ACC112 (cell line): ENCODE measurements at regions not wholly inside any gene's neighbourhood (a gene's known extent, or its start where the extent isn't known, plus 50 kb on each side); places are given as distances from the start of the nearest gene placed in this dataset.
"Not testable (repeated sequence)": the region's sequence is repeated elsewhere in the genome, so short reads cannot be mapped to it uniquely, and the experiment has no call there.

Experiments used
- H2AFZ ChIP-seq: fragments of 200-600 bp; sonication (generic); one replicate; pipeline ENCODE4 v1.6.0; 2017; ENCODE audit warnings: antibody characterized with exemption, low read length; ENCODE audit not compliant: unreplicated experiment
- H3K27ac ChIP-seq: fragments of 200-600 bp; sonication (generic); 2 replicates; pipeline ENCODE4 v1.5.1; 2014; ENCODE audit warnings: low read depth, mild to moderate bottlenecking, antibody characterized with exemption, low read length, moderate library complexity
- H3K27me3 ChIP-seq: fragments of 200-600 bp; sonication (generic); 2 replicates; pipeline ENCODE4 v1.6.1; 2014; ENCODE audit warnings: mild to moderate bottlenecking, antibody characterized with exemption, low read length, moderate library complexity, mixed read lengths; ENCODE audit not compliant: insufficient read depth
- H3K36me3 ChIP-seq: fragments of 200-600 bp; sonication (generic); 2 replicates; pipeline ENCODE4 v1.6.1; 2016; ENCODE audit warnings: mild to moderate bottlenecking, antibody characterized with exemption, low read length, moderate library complexity, mixed read lengths; ENCODE audit not compliant: insufficient read depth
- H3K4me1 ChIP-seq: fragments of 200-600 bp; sonication (generic); one replicate; pipeline ENCODE4 v1.6.1; 2016; ENCODE audit warnings: low read length, mixed read lengths; ENCODE audit not compliant: insufficient read depth, unreplicated experiment, control insufficient read depth
- H3K4me3 ChIP-seq: fragments of 200-600 bp; sonication (generic); 2 replicates; pipeline ENCODE4 v1.5.1; 2014; ENCODE audit warnings: mild to moderate bottlenecking, low read depth, low read length
- H3K79me2 ChIP-seq: fragments of 200-600 bp; sonication (generic); one replicate; pipeline ENCODE4 v1.6.0; 2016; ENCODE audit warnings: low read length; ENCODE audit not compliant: control insufficient read depth, unreplicated experiment, insufficient read depth

- Histone ChIP-seq H3K36me3 (no peaks in the 10 kb centered on the region), H2AFZ (no peak overlapping the region), H3K4me1 (no peaks in the 10 kb centered on the region), H3K27me3 (peaks cover 83% of the 10 kb centered on the region), H3K4me3 (no peak overlapping the region), H3K27ac (no peak overlapping the region), H3K79me2 (no peaks in the 10 kb centered on the region)
Observed at GRCh38 chr3:124043023-124043422, 51.1 kb upstream of the ROPN1 start.

GRCh38 chr3:124044956-124045355 is 53.0 kb upstream of the ROPN1 start:
- Histone ChIP-seq H3K79me2 (no peaks in the 10 kb centered on the region), H3K27ac (no peak overlapping the region), H3K4me3 (no peak overlapping the region), H2AFZ (no peak overlapping the region), H3K27me3 (peaks cover 77% of the 10 kb centered on the region), H3K4me1 (no peaks in the 10 kb centered on the region), H3K36me3 (no peaks in the 10 kb centered on the region)

GRCh38 chr3:124048967-124049798 is 57.3 kb upstream of the ROPN1 start:
- H2AFZ ChIP-seq = no peak overlapping the region
- no peak overlapping the region for H3K27ac ChIP-seq
- H3K4me1 ChIP-seq = no peaks in the 10 kb centered on the region
- peaks cover 75% of the 10 kb centered on the region for H3K27me3 ChIP-seq
- no peak overlapping the region for H3K4me3 ChIP-seq
- H3K79me2 ChIP-seq = no peaks in the 10 kb centered on the region
- no peaks in the 10 kb centered on the region for H3K36me3 ChIP-seq

- H3K36me3 ChIP-seq = no peaks in the 10 kb centered on the region
- H3K4me1 ChIP-seq = no peaks in the 10 kb centered on the region
- peaks cover 83% of the 10 kb centered on the region for H3K27me3 ChIP-seq
- no peaks in the 10 kb centered on the region for H3K79me2 ChIP-seq
- H3K27ac ChIP-seq = no peak overlapping the region
- H3K4me3 ChIP-seq = no peak overlapping the region
- H2AFZ ChIP-seq = no peak overlapping the region
Observed at GRCh38 chr3:124051636-124052035, 59.7 kb upstream of the ROPN1 start.

- peaks cover 89% of the 10 kb centered on the region for H3K27me3 ChIP-seq
- no peak overlapping the region for H2AFZ ChIP-seq
Observed at GRCh38 chr3:124053871-124054270, 61.9 kb upstream of the ROPN1 start.

GRCh38 chr3:124056846-124057245 is 64.9 kb upstream of the ROPN1 start:
- Histone ChIP-seq H3K27ac (no peak overlapping the region), H3K79me2 (no peaks in the 10 kb centered on the region), H3K4me1 (no peaks in the 10 kb centered on the region), H3K4me3 (no peak overlapping the region), H2AFZ (no peak overlapping the region), H3K27me3 (peaks cover 90% of the 10 kb centered on the region), H3K36me3 (no peaks in the 10 kb centered on the region)

More at GRCh38 chr3:124053871-124054270, 61.9 kb upstream of the ROPN1 start:
- no peak overlapping the region for H3K4me3 ChIP-seq
- no peak overlapping the region for H3K27ac ChIP-seq
- H3K36me3 ChIP-seq = no peaks in the 10 kb centered on the region
- H3K79me2 ChIP-seq = no peaks in the 10 kb centered on the region
- H3K4me1 ChIP-seq = no peaks in the 10 kb centered on the region

GRCh38 chr3:124057420-124057819 is 65.5 kb upstream of the ROPN1 start:
- H3K79me2 ChIP-seq = no peaks in the 10 kb centered on the region
- H3K36me3 ChIP-seq = no peaks in the 10 kb centered on the region
- no peak overlapping the region for H2AFZ ChIP-seq
- H3K27ac ChIP-seq = no peak overlapping the region
- no peaks in the 10 kb centered on the region for H3K4me1 ChIP-seq
- peaks cover 90% of the 10 kb centered on the region for H3K27me3 ChIP-seq
- H3K4me3 ChIP-seq = no peak overlapping the region

- Histone ChIP-seq H3K27me3 (peaks cover 92% of the 10 kb centered on the region), H3K4me3 (no peak overlapping the region), H3K4me1 (no peaks in the 10 kb centered on the region), H3K36me3 (no peaks in the 10 kb centered on the region), H2AFZ (no peak overlapping the region), H3K27ac (no peak overlapping the region), H3K79me2 (no peaks in the 10 kb centered on the region)
Observed at GRCh38 chr3:124059580-124059979, 67.7 kb upstream of the ROPN1 start.

- H3K4me3 ChIP-seq = no peak overlapping the region
- H3K4me1 ChIP-seq = no peaks in the 10 kb centered on the region
- no peaks in the 10 kb centered on the region for H3K79me2 ChIP-seq
- no peaks in the 10 kb centered on the region for H3K36me3 ChIP-seq
- peaks cover 84% of the 10 kb centered on the region for H3K27me3 ChIP-seq
- H2AFZ ChIP-seq = no peak overlapping the region
- no peak overlapping the region for H3K27ac ChIP-seq
Observed at GRCh38 chr3:124063197-124063909, 71.4 kb upstream of the ROPN1 start.

- Histone ChIP-seq H3K27ac (no peak overlapping the region), H2AFZ (no peak overlapping the region), H3K4me3 (no peak overlapping the region), H3K27me3 (peaks cover 80% of the 10 kb centered on the region), H3K36me3 (no peaks in the 10 kb centered on the region), H3K79me2 (no peaks in the 10 kb centered on the region), H3K4me1 (no peaks in the 10 kb centered on the region)
Observed at GRCh38 chr3:124064050-124064449, 72.1 kb upstream of the ROPN1 start.

GRCh38 chr3:124066543-124066942 is 74.6 kb upstream of the ROPN1 start:
- peaks cover 78% of the 10 kb centered on the region for H3K27me3 ChIP-seq
- H3K27ac ChIP-seq, H3K36me3 ChIP-seq, H3K4me3 ChIP-seq, H3K79me2 ChIP-seq, H2AFZ ChIP-seq, H3K4me1 ChIP-seq: not testable (repeated sequence)
